IMR-90 (cell line): ENCODE measurements at regions not wholly inside any gene's neighbourhood (a gene's known extent, or its start where the extent isn't known, plus 50 kb on each side); places are given as distances from the start of the nearest gene placed in this dataset.

Experiments
- ATAC-seq: fragments of 200-7000 bp; cut with Tn5 transposase; 2 replicates; pipeline ENCODE4 v1.9.1; 2020; ENCODE audit warnings: low read depth, mild to moderate bottlenecking, moderate library complexity
- BruUV-seq: library from RNA; stranded (reverse); fragments of 400-500 nt; replicated peaks from 2 replicates; lab custom pipeline; 2021; lab: Mats Ljungman, UMichigan
- CTCF ChIA-PET: fragments of 300-600 bp; formaldehyde crosslinking; extraction: SDS; loops from one replicate; lab custom pipeline; 2021; ENCODE audit warnings: antibody characterized with exemption; lab: Yijun Ruan, JAX
- POLR2A ChIA-PET: fragments of 300-600 bp; sonication (Branson Sonifier 250); formaldehyde crosslinking; loops from one replicate; lab custom pipeline; 2022; ENCODE audit warnings: antibody characterized with exemption; ENCODE audit not compliant: unreplicated experiment; lab: Charles Lee
- DNase-seq: peaks from one replicate; pipeline ENCODE4 v3.0.0; 2013
- H2AFZ ChIP-seq: replicated peaks from 2 replicates; pipeline ENCODE3; 2013; ENCODE audit warnings: low read length, mild to moderate bottlenecking; ENCODE audit not compliant: poor library complexity
- H2AK5ac ChIP-seq: 2 replicates; pipeline ENCODE4 v1.6.1; 2013; ENCODE audit warnings: low read depth, low read length, inconsistent platforms
- H2AK9ac ChIP-seq: replicated peaks from 2 replicates; pipeline ENCODE3; 2013; ENCODE audit warnings: mild to moderate bottlenecking, low read depth, low read length, moderate library complexity; ENCODE audit not compliant: poor library complexity
- H2BK120ac ChIP-seq: 2 replicates; pipeline ENCODE4 v1.6.1; 2013; ENCODE audit warnings: low read depth, low read length, inconsistent platforms
- H2BK15ac ChIP-seq: 3 replicates; pipeline ENCODE4 v1.6.1; 2013; ENCODE audit warnings: low read depth, low read length, inconsistent platforms
- H2BK20ac ChIP-seq: 2 replicates; pipeline ENCODE4 v1.6.1; 2013; ENCODE audit warnings: low read depth, mild to moderate bottlenecking, inconsistent platforms, low read length, moderate library complexity
- H2BK5ac ChIP-seq: 2 replicates; pipeline ENCODE4 v1.6.1; 2013; ENCODE audit warnings: mild to moderate bottlenecking, low read depth, low read length, inconsistent platforms; ENCODE audit not compliant: poor library complexity, severe bottlenecking
- H3K14ac ChIP-seq: replicated peaks from 2 replicates; pipeline ENCODE4 v1.6.1; 2013; ENCODE audit warnings: low read depth, low read length, inconsistent platforms
- H3K18ac ChIP-seq: 2 replicates; pipeline ENCODE4 v1.6.1; 2013; ENCODE audit warnings: low read depth, low read length, control low read depth
- H3K23ac ChIP-seq: 2 replicates; pipeline ENCODE4 v1.6.1; 2013; ENCODE audit warnings: low read depth, low read length, inconsistent platforms
- H3K27ac ChIP-seq: 2 replicates; pipeline ENCODE4 v1.5.1; 2013; ENCODE audit warnings: mild to moderate bottlenecking, control low read depth, low read length; ENCODE audit not compliant: insufficient read depth
- H3K27me3 ChIP-seq: 2 replicates; pipeline ENCODE4 v1.6.1; 2013; ENCODE audit warnings: low read length; ENCODE audit not compliant: control insufficient read depth, insufficient read depth
- H3K36me3 ChIP-seq: 2 replicates; pipeline ENCODE4 v1.6.1; 2013; ENCODE audit warnings: low read length, mixed read lengths; ENCODE audit not compliant: control insufficient read depth, insufficient read depth
- H3K4ac ChIP-seq: 2 replicates; pipeline ENCODE4 v1.6.1; 2013; ENCODE audit warnings: low read depth, low read length, inconsistent platforms
- H3K4me1 ChIP-seq: 2 replicates; pipeline ENCODE4 v1.6.1; 2013; ENCODE audit warnings: low read length, mixed read lengths; ENCODE audit not compliant: control insufficient read depth, insufficient read depth
- H3K4me2 ChIP-seq: 2 replicates; pipeline ENCODE4 v1.6.1; 2013; ENCODE audit warnings: low read depth, mild to moderate bottlenecking, control low read depth, low read length, moderate library complexity
- H3K4me3 ChIP-seq: 2 replicates; pipeline ENCODE4 v1.5.1; 2013; ENCODE audit warnings: low read depth, mild to moderate bottlenecking, control low read depth, low read length, moderate library complexity; ENCODE audit not compliant: insufficient read depth
- H3K56ac ChIP-seq: 2 replicates; pipeline ENCODE4 v1.6.1; 2013; ENCODE audit warnings: low read length, inconsistent platforms; ENCODE audit not compliant: insufficient read depth; ENCODE audit errors: extremely low read depth
- H3K79me1 ChIP-seq, 2 experiments: 2 replicates each; pipeline ENCODE4 v1.6.1; 2013; ENCODE audit warnings: low read length in 2 of 2, inconsistent platforms in 1 of 2, low read depth in 1 of 2
- H3K9ac ChIP-seq: 2 replicates; pipeline ENCODE4 v1.6.1; 2013; ENCODE audit warnings: low read depth, low read length, control low read depth
- H3K9me1 ChIP-seq: 2 replicates; pipeline ENCODE4 v1.6.1; 2013; ENCODE audit warnings: low read length, inconsistent platforms; ENCODE audit not compliant: insufficient read depth
- H3K9me3 ChIP-seq: 2 replicates; pipeline ENCODE4 v1.6.1; 2013; ENCODE audit warnings: low read length; ENCODE audit not compliant: control insufficient read depth, insufficient read depth
- H4K20me1 ChIP-seq: 2 replicates; pipeline ENCODE4 v1.6.1; 2013; ENCODE audit warnings: low read length, inconsistent platforms; ENCODE audit not compliant: insufficient read depth
- H4K5ac ChIP-seq: 2 replicates; pipeline ENCODE4 v1.6.1; 2013; ENCODE audit warnings: mild to moderate bottlenecking, low read depth, low read length, control low read depth
- H4K8ac ChIP-seq, 2 experiments: 2 replicates each; pipeline ENCODE4 v1.6.1; 2013; ENCODE audit warnings: low read depth in 2 of 2, low read length in 2 of 2, control low read depth in 1 of 2, inconsistent platforms in 1 of 2
- H4K91ac ChIP-seq: 2 replicates; pipeline ENCODE4 v1.6.1; 2013; ENCODE audit warnings: low read depth, low read length, inconsistent platforms; ENCODE audit not compliant: insufficient read depth
- BHLHE40 ChIP-seq: fragments of 150-350 bp; IDR thresholded peaks from 2 replicates; pipeline ENCODE4 v1.6.1; 2016; ENCODE audit warnings: mild to moderate bottlenecking, low read depth, low read length
- CEBPB ChIP-seq: IDR thresholded peaks from 2 replicates; pipeline ENCODE4 v1.6.1; 2012; ENCODE audit warnings: low read depth, low read length, improper control_type of control experiment
- CHD1 ChIP-seq: IDR thresholded peaks from 2 replicates; pipeline ENCODE4 v1.6.1; 2012; ENCODE audit warnings: low read depth, low read length, improper control_type of control experiment
- CTCF ChIP-seq: conservative IDR thresholded peaks from 2 replicates; pipeline ENCODE4 v1.5.1; 2012; ENCODE audit warnings: mild to moderate bottlenecking, low read depth, low read length, improper control_type of control experiment
- FOS ChIP-seq: fragments of 150-350 bp; IDR thresholded peaks from 2 replicates; pipeline ENCODE4 v1.6.1; 2016; ENCODE audit warnings: low read depth, low read length
- MAFK ChIP-seq: IDR thresholded peaks from 2 replicates; pipeline ENCODE4 v1.6.1; 2012; ENCODE audit warnings: low read depth, low read length, improper control_type of control experiment
- MAZ ChIP-seq: IDR thresholded peaks from 2 replicates; pipeline ENCODE4 v1.6.1; 2012; ENCODE audit warnings: low read depth, mild to moderate bottlenecking, low read length, improper control_type of control experiment, moderate library complexity, borderline replicate concordance
- MXI1 ChIP-seq: IDR thresholded peaks from 2 replicates; pipeline ENCODE4 v1.6.1; 2012; ENCODE audit warnings: low read depth, mild to moderate bottlenecking, low read length, moderate library complexity, borderline replicate concordance
- NFE2L2 ChIP-seq: fragments of 150-350 bp; IDR thresholded peaks from 2 replicates; pipeline ENCODE4 v1.6.1; 2016; ENCODE audit warnings: low read depth, mild to moderate bottlenecking, low read length
- POLR2A ChIP-seq: IDR thresholded peaks from 2 replicates; pipeline ENCODE4 v1.6.1; 2012; ENCODE audit warnings: mild to moderate bottlenecking, low read depth, low read length
- RAD21 ChIP-seq: IDR thresholded peaks from 2 replicates; pipeline ENCODE4 v1.6.1; 2012; ENCODE audit warnings: low read length, improper control_type of control experiment
- RCOR1 ChIP-seq: IDR thresholded peaks from 2 replicates; pipeline ENCODE4 v1.6.1; 2012; ENCODE audit warnings: mild to moderate bottlenecking, low read length, improper control_type of control experiment; ENCODE audit not compliant: insufficient replicate concordance
- RFX5 ChIP-seq: IDR thresholded peaks from 2 replicates; pipeline ENCODE4 v1.8.0; 2012; ENCODE audit warnings: low read depth, mild to moderate bottlenecking, low read length, moderate library complexity
- SMC3 ChIP-seq: fragments of 150-350 bp; IDR thresholded peaks from 2 replicates; pipeline ENCODE4 v1.6.1; 2016; ENCODE audit warnings: low read depth, mild to moderate bottlenecking, antibody characterized with exemption, low read length, moderate library complexity
- WGBS, 2 experiments: methylation state at CpG; one replicate each; pipeline versions ENCODE4 v1.1.5 to v1.1.7; 2013; ENCODE audit warnings: missing lambda C conversion rate in 2 of 2; ENCODE audit not compliant: insufficient read length in 1 of 2; ENCODE audit errors: extremely low coverage in 2 of 2; 5-methylcytosine and 5-hydroxymethylcytosine counted together
- dilution Hi-C: fragments of 300-500 bp; cut with HindIII; formaldehyde crosslinking; loops from one replicate; pipeline ENCODE4 v1.14.3; 2018; ENCODE audit warnings: low sequenced_read_pairs; ENCODE audit not compliant: unreplicated experiment
- in situ Hi-C: fragments of 300-500 bp; cut with MboI; formaldehyde crosslinking; loops from 3 replicates; pipeline ENCODE4 v1.14.3; 2019; ENCODE audit warnings: low sequenced_read_pairs, inconsistent platforms, mixed read lengths
- intact Hi-C: fragments of 100-400 bp; cut with micrococcal nuclease; formaldehyde crosslinking; loops from 2 replicates; pipeline ENCODE4 v1.10.0; 2022
- TF ChIP-seq, protein P1 (sequence below): fragments of 150-350 bp; IDR thresholded peaks from 2 replicates; pipeline ENCODE4 v1.6.1; 2017; ENCODE audit warnings: mild to moderate bottlenecking, antibody characterized with exemption, low read length, low read depth
- TF ChIP-seq, protein P2 (sequence below): fragments of 150-350 bp; IDR thresholded peaks from 2 replicates; pipeline ENCODE4 v1.6.1; 2016; ENCODE audit warnings: low read depth, mild to moderate bottlenecking, low read length, moderate library complexity, borderline replicate concordance

- Histone ChIP-seq H4K8ac (peak overlapping the region in 1 of 2 experiments; percentile 67; a peak in 2 of 4 replicates), H3K9me1 (no peaks in the 10 kb centered on the region), H3K4me3 (no peak overlapping the region), H4K91ac (peak overlapping the region; percentile 58; the same call in 1 of the 2 replicates), H3K23ac (no peak overlapping the region), H3K56ac (no peak overlapping the region), H3K27me3 (no peaks in the 10 kb centered on the region), H3K9me3 (peaks cover 7% of the 10 kb centered on the region), H2BK120ac (peak overlapping the region; percentile 79), H4K20me1 (no peaks in the 10 kb centered on the region), H3K18ac (peak overlapping the region; percentile 99; the same call in 1 of the 2 replicates), H4K5ac (peak overlapping the region; percentile 96; the same call in 1 of the 2 replicates), H2BK20ac (peak overlapping the region; percentile 83; the same call in 1 of the 2 replicates), H3K36me3 (no peaks in the 10 kb centered on the region), H2AFZ (no peak overlapping the region), H2BK5ac (peak overlapping the region; percentile 63), H3K14ac (peak overlapping the region; percentile 38; the same call in 1 of the 2 replicates), H3K4ac (peak overlapping the region; percentile 56; the same call in 1 of the 2 replicates), H3K79me1 (no peaks in the 10 kb centered on the region), H2BK15ac (peak overlapping the region; percentile 59; the same call in 1 of the 3 replicates), H2AK5ac (no peak overlapping the region), H3K27ac (no peak overlapping the region), H3K9ac (no peak overlapping the region), H2AK9ac (no peak overlapping the region), H3K4me1 (peaks cover 2% of the 10 kb centered on the region; the same call in 1 of the 2 replicates), H3K4me2 (peak overlapping the region; percentile 10; the same call in 1 of the 2 replicates)
- intact Hi-C loops, result no loop called here
- ChIA-PET POLR2A (no interaction called here), CTCF (no interaction called here)
- no TSS peak for BruUV-seq
- DNase-seq (no peak), ATAC-seq (peak; percentile 57)
- TF ChIP-seq SMC3 (no peak), POLR2A (no peak), CHD1 (no peak), BHLHE40 (no peak), RFX5 (no peak), MXI1 (no peak), CEBPB (no peak), FOS (no peak), NFE2L2 (no peak), RAD21 (no peak), MAFK (no peak), CTCF (no peak), MAZ (no peak), RCOR1 (no peak)
- TF ChIP-seq, protein P1, sequence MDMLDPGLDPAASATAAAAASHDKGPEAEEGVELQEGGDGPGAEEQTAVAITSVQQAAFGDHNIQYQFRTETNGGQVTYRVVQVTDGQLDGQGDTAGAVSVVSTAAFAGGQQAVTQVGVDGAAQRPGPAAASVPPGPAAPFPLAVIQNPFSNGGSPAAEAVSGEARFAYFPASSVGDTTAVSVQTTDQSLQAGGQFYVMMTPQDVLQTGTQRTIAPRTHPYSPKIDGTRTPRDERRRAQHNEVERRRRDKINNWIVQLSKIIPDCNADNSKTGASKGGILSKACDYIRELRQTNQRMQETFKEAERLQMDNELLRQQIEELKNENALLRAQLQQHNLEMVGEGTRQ, result no peak
- TF ChIP-seq, protein P2, sequence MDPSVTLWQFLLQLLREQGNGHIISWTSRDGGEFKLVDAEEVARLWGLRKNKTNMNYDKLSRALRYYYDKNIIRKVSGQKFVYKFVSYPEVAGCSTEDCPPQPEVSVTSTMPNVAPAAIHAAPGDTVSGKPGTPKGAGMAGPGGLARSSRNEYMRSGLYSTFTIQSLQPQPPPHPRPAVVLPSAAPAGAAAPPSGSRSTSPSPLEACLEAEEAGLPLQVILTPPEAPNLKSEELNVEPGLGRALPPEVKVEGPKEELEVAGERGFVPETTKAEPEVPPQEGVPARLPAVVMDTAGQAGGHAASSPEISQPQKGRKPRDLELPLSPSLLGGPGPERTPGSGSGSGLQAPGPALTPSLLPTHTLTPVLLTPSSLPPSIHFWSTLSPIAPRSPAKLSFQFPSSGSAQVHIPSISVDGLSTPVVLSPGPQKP, result no peak
- in situ Hi-C loops, result no loop called here
- dilution Hi-C loops, result no loop called here
- no CpG with 5 or more reads among the region's 1 CpG for WGBS, 2 experiments
These were observed 1240.9 kb upstream of the CHAC2 start for GRCh38 chr2:52526735-52527134.
